ENCODE measurements at regions not wholly inside any gene's neighbourhood (a gene's known extent, or its start where the extent isn't known, plus 50 kb on each side); places are given as distances from the start of the nearest gene placed in this dataset.

GRCh38 chr5:13189532-13189931 is 755.0 kb downstream of the DNAH5 start:
- no peak for ATAC-seq

GRCh38 chr5:13188371-13188770 is 756.1 kb downstream of the DNAH5 start:
- TF ChIP-seq CTCF (IDR thresholded peaks at IDR 0.05) = no peak
- ATAC-seq (peak in 3 of 4 donors; percentile 35 to 66 (median 55)), DNase-seq (no peak)
- H3K9me3 ChIP-seq = no peaks in the 10 kb centered on the region
- H3K36me3 ChIP-seq (ENCODE audit: insufficient read depth in 1 of 2, low read depth in 1 of 2) = no peaks in the 10 kb centered on the region
- H3K27me3 ChIP-seq (ENCODE audit: insufficient read depth in 3 of 3, low read length in 2 of 3) = no peaks in the 10 kb centered on the region
- no peak overlapping the region for H3K27ac ChIP-seq
- intact Hi-C loops (cut with DNase I) = no loop called here
- no peaks in the 10 kb centered on the region for H3K4me1 ChIP-seq
- H3K4me3 ChIP-seq = no peak overlapping the region

More at GRCh38 chr5:13189532-13189931, 755.0 kb downstream of the DNAH5 start:
- DNase-seq = no peak
- H3K4me1 ChIP-seq = no peaks in the 10 kb centered on the region
- no peak for TF ChIP-seq CTCF (IDR thresholded peaks at IDR 0.05)
- intact Hi-C loops (cut with DNase I) = no loop called here
- WGBS, 3 donors = 38 to 49% (median 41%) methylated on average over 4 of the region's 4 CpGs
- no peaks in the 10 kb centered on the region for H3K36me3 ChIP-seq (ENCODE audit: insufficient read depth in 1 of 2, low read depth in 1 of 2)
- no peaks in the 10 kb centered on the region for H3K9me3 ChIP-seq
- no peak overlapping the region for H3K27ac ChIP-seq
- H3K27me3 ChIP-seq (ENCODE audit: insufficient read depth in 3 of 3, low read length in 2 of 3) = no peaks in the 10 kb centered on the region
- H3K4me3 ChIP-seq = no peak overlapping the region

- Histone ChIP-seq H3K27me3 (ENCODE audit: insufficient read depth in 3 of 3, low read length in 2 of 3) (no peaks in the 10 kb centered on the region), H3K4me3 (no peak overlapping the region), H3K36me3 (ENCODE audit: insufficient read depth in 1 of 2, low read depth in 1 of 2) (no peaks in the 10 kb centered on the region), H3K4me1 (no peaks in the 10 kb centered on the region), H3K27ac (no peak overlapping the region), H3K9me3 (no peaks in the 10 kb centered on the region)
- 27 to 41% (median 29%) methylated on average over 5 of the region's 5 CpGs for WGBS, 3 donors
- TF ChIP-seq CTCF (IDR thresholded peaks at IDR 0.05) = no peak
- ATAC-seq = no peak
- intact Hi-C loops (cut with DNase I) = no loop called here
- no peak for DNase-seq
Measured at GRCh38 chr5:13187186-13187585, 757.3 kb downstream of the DNAH5 start.

- TF ChIP-seq CTCF (IDR thresholded peaks at IDR 0.05) = no peak
- intact Hi-C loops (cut with DNase I) = no loop called here
- Histone ChIP-seq H3K4me1 (no peaks in the 10 kb centered on the region), H3K27me3 (ENCODE audit: insufficient read depth in 3 of 3, low read length in 2 of 3) (no peaks in the 10 kb centered on the region), H3K4me3 (no peak overlapping the region), H3K36me3 (ENCODE audit: insufficient read depth in 1 of 2, low read depth in 1 of 2) (no peaks in the 10 kb centered on the region), H3K27ac (no peak overlapping the region), H3K9me3 (no peaks in the 10 kb centered on the region)
- DNase-seq = no peak
- no peak for ATAC-seq
- 68 to 80% (median 73%) methylated on average over 1 of the region's 1 CpG for WGBS, 3 donors
Measured at GRCh38 chr5:13186177-13186576, 758.3 kb downstream of the DNAH5 start.

GRCh38 chr5:13179407-13180087 is 764.9 kb downstream of the DNAH5 start:
- H3K27me3 ChIP-seq (ENCODE audit: insufficient read depth in 3 of 3, low read length in 2 of 3) = no peaks in the 10 kb centered on the region
- no peaks in the 10 kb centered on the region for H3K36me3 ChIP-seq (ENCODE audit: insufficient read depth in 1 of 2, low read depth in 1 of 2)
- ATAC-seq = no peak
- no peak for TF ChIP-seq CTCF (IDR thresholded peaks at IDR 0.05)
- 85 to 88% (median 87%) methylated on average over 5 of the region's 5 CpGs for WGBS, 3 donors
- no peaks in the 10 kb centered on the region for H3K4me1 ChIP-seq
- intact Hi-C loops (cut with DNase I) = no loop called here
- no peaks in the 10 kb centered on the region for H3K9me3 ChIP-seq
- H3K4me3 ChIP-seq = no peak overlapping the region
- no peak overlapping the region for H3K27ac ChIP-seq
- DNase-seq = no peak
